ENCODE measurements at regions not wholly inside any gene's neighbourhood (a gene's known extent, or its start where the extent isn't known, plus 50 kb on each side); places are given as distances from the start of the nearest gene placed in this dataset.

DNA sequence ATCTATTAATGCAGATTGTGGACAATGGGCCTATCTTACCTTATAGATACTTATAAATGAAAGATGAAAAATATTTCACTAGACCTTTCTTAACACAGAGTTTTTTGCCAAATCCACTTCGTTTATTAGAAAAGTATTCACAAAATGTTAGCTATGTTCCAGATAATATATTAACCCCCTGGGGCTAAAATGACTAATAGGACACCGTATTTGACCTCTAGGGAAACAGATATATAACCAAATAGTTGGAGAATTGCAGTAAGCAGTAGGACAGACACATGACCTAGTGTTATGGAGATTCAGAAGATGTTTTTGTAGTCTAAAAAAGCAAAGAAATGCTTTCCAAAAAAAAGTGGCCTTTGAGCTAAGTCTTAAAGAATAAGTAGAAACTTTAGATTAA lies 106.9 kb downstream of the SEC16B start:
- TF ChIP-seq, protein P1, sequence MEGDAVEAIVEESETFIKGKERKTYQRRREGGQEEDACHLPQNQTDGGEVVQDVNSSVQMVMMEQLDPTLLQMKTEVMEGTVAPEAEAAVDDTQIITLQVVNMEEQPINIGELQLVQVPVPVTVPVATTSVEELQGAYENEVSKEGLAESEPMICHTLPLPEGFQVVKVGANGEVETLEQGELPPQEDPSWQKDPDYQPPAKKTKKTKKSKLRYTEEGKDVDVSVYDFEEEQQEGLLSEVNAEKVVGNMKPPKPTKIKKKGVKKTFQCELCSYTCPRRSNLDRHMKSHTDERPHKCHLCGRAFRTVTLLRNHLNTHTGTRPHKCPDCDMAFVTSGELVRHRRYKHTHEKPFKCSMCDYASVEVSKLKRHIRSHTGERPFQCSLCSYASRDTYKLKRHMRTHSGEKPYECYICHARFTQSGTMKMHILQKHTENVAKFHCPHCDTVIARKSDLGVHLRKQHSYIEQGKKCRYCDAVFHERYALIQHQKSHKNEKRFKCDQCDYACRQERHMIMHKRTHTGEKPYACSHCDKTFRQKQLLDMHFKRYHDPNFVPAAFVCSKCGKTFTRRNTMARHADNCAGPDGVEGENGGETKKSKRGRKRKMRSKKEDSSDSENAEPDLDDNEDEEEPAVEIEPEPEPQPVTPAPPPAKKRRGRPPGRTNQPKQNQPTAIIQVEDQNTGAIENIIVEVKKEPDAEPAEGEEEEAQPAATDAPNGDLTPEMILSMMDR (IDR thresholded peaks at IDR 0.05; ENCODE audit: low read depth, low read length, missing control alignments), result no peak
- no peak overlapping the region for H3K4me3 ChIP-seq (ENCODE audit: low read depth, low read length)
- no peak for DNase-seq (ENCODE audit: low read depth)

DNA sequence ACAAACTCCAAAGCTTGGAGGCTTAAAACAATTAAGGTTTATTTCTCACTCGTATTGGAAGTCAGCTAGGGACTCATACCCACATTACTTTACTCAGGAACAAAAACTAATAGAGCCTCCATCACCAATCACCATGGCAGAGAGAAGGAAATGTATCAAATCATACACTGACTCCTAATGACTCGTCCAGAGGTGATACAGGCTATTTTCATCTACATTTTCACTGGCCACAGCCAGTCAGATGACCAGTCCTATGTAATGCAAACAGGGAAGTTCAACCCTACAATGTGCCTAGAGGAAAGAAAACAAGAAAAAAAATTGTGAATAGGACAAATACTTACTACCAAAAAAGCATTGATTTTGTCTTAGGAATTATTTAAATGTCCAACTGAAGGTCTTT lies 110.3 kb downstream of the SEC16B start:
- DNase-seq (ENCODE audit: low read depth), result no peak
- TF ChIP-seq, protein P1 (IDR thresholded peaks at IDR 0.05; ENCODE audit: low read depth, low read length, missing control alignments), result no peak
- H3K4me3 ChIP-seq (ENCODE audit: low read depth, low read length), result no peak overlapping the region

DNA sequence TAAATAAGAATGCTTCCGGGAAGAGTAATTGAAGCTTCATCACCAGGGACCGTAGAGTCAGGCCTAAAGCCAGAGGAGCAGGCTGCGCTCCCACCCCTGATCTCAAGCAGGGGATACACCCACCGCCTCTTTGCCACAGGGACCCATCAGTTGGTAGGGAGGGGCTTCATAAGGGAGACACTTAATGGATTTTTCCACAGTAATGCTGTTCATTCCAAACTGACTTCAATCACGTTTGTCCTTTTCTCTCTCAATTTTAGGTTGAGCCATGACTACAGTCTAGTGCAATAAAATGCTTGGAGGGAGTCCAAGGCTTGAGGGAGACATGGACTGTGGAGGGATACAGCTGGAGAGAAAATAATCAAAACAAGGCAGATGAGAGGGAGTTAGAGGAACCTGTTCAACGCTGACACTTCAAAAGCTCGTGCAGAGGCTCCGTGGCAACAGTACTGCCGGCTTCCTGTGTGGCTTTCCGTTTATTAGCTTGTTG lies 111.5 kb downstream of the SEC16B start:
- no peak for DNase-seq (ENCODE audit: low read depth)
- H3K4me3 ChIP-seq (ENCODE audit: low read depth, low read length), result no peak overlapping the region
- TF ChIP-seq, protein P1 (IDR thresholded peaks at IDR 0.05; ENCODE audit: low read depth, low read length, missing control alignments), result no peak

DNA sequence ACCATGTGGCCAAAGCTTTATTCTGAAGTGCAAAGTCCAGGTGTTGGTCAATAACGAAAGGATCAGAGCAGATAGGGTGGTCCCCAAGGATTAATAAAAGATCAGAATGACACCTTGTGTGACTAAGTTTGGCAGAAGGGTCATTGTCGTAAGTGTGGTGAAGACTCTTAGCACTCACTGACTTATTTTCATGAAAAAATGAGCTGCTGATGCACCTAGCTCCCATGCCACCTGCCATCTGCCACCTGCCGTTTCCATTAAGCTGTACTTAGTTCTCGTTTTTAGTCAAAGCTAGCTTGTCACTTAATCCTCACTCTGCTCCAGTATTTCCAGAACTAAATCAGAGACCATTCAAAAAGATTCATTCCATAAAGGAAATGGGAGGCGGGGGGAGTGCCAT lies 112.6 kb downstream of the SEC16B start:
- H3K4me3 ChIP-seq (ENCODE audit: low read depth, low read length), result no peak overlapping the region
- no peak for DNase-seq (ENCODE audit: low read depth)
- TF ChIP-seq, protein P1 (IDR thresholded peaks at IDR 0.05; ENCODE audit: low read depth, low read length, missing control alignments), result no peak

DNA sequence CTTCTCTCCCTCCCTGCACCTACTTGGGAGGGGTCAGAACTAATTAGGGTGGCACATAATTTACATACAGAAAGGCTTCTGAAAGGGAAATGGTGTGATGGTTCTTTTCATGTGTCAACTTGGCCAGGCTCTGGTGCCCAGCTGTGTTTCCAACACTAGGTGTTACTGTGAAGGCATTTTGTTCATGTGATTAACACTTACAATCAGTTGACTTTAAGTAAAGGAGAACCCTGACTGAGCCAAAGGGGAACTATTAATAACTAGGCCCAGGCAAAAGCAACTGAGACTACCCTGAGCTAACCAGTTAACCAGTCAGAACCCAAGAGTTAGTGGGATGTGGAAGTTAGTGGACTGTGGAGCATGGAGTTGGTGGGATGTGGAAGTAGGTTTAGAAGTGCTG lies 114.9 kb downstream of the SEC16B start:
- H3K4me3 ChIP-seq (ENCODE audit: low read depth, low read length), result no peak overlapping the region
- TF ChIP-seq, protein P1 (IDR thresholded peaks at IDR 0.05; ENCODE audit: low read depth, low read length, missing control alignments), result no peak
- DNase-seq (ENCODE audit: low read depth), result no peak

DNA sequence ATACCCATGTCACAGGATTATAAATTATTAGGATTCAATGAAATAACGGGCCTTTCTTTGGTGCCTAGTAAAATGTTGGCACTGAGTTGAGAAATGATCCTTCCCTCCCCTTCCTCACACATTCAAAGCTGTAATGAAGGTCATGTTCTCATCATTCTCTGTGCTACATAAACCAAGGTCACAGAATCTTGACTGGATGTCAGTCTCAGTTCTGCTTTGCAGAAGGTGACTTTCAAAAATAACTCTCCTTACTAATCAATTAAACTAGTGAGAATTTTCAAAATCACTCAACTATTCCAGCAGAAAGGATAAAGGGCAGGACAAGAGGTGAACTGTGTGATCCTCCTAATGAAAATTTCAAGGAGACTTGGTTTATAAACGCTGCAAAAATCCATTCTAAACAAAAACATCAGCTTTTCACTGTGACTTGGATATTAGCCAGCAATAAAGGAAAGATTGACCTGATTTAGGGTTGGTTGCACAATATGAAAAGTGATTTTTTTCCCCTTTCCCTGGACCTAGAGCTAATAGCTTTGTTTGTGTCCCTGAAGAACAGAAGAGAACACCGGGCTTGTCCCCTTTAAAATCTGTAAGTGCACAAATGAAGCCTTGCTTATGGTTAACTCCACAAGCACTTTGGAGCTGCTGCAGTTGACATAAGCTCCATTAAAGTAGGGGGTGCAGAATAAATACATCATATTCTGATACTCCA lies 120.1 kb downstream of the SEC16B start:
- DNase-seq (ENCODE audit: low read depth), result no peak
- TF ChIP-seq, protein P1 (IDR thresholded peaks at IDR 0.05; ENCODE audit: low read depth, low read length, missing control alignments), result no peak
- no peak overlapping the region for H3K4me3 ChIP-seq (ENCODE audit: low read depth, low read length)

DNA sequence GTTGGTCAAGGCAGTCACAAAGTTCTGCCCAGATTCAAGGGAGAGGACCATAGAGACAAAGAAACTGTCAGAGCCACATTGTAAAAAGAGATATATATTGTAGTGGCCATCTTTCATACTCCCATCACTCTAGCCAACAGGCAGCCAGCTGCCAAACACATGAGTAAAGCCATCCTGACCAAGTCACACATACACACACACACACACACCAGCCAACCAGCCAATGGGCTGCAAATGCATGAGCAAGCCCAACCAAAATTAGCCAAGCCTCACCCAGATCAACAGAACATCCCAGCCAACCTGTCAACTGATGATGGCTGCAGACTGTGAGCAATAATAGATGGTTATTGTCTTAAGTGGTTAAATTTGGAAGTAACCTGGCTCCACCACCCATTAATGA lies 120.7 kb downstream of the SEC16B start:
- DNase-seq (ENCODE audit: low read depth), result no peak
- no peak overlapping the region for H3K4me3 ChIP-seq (ENCODE audit: low read depth, low read length)
- TF ChIP-seq, protein P1 (IDR thresholded peaks at IDR 0.05; ENCODE audit: low read depth, low read length, missing control alignments), result no peak
